ENCODE measurements at regions not wholly inside any gene's neighbourhood (a gene's known extent, or its start where the extent isn't known, plus 50 kb on each side); places are given as distances from the start of the nearest gene placed in this dataset.

- Mint-ChIP-seq H3K27me3 (ENCODE audit: low read depth) (peaks cover 22% of the 10 kb centered on the region), H3K36me3 (ENCODE audit: low read depth) (no peaks in the 10 kb centered on the region), H3K4me1 (ENCODE audit: low read depth) (no peaks in the 10 kb centered on the region), H3K27ac (no peak overlapping the region), H3K9me3 (no peaks in the 10 kb centered on the region), H3K4me3 (no peak overlapping the region)
- intact Hi-C loops (cut with micrococcal nuclease): no loop called here
- no peak for DNase-seq
- CTCF ChIA-PET: no interaction called here
Observed at GRCh38 chr6:17047889-17048288, 54.0 kb upstream of the STMND1 start.

GRCh38 chr6:17045581-17046322, 56.1 kb upstream of the STMND1 start:
- H3K36me3 Mint-ChIP-seq (ENCODE audit: low read depth): no peaks in the 10 kb centered on the region
- intact Hi-C loops (cut with micrococcal nuclease): no loop called here
- H3K4me3 Mint-ChIP-seq: no peak overlapping the region
- H3K9me3 Mint-ChIP-seq: peaks cover 1% of the 10 kb centered on the region
- H3K4me1 Mint-ChIP-seq (ENCODE audit: low read depth): no peaks in the 10 kb centered on the region
- CTCF ChIA-PET: interaction anchor here (0.6 kb wide), 1 partner anchor 193 kb away, joined by 5 read pairs; no protein-coding TSS in a partner anchor
- no peak for DNase-seq
- H3K27ac Mint-ChIP-seq: no peak overlapping the region
- peaks cover 26% of the 10 kb centered on the region for H3K27me3 Mint-ChIP-seq (ENCODE audit: low read depth)

- Mint-ChIP-seq H3K9me3 (peaks cover 1% of the 10 kb centered on the region), H3K27me3 (ENCODE audit: low read depth) (peaks cover 25% of the 10 kb centered on the region), H3K27ac (no peak overlapping the region), H3K4me3 (no peak overlapping the region), H3K4me1 (ENCODE audit: low read depth) (no peaks in the 10 kb centered on the region), H3K36me3 (ENCODE audit: low read depth) (no peaks in the 10 kb centered on the region)
- DNase-seq: no peak
- CTCF ChIA-PET: no interaction called here
- intact Hi-C loops (cut with micrococcal nuclease): no loop called here
Observed at GRCh38 chr6:17043148-17043522, 58.7 kb upstream of the STMND1 start.

GRCh38 chr6:17042422-17043147, 59.3 kb upstream of the STMND1 start:
- DNase-seq: no peak
- H3K27me3 Mint-ChIP-seq (ENCODE audit: low read depth): peaks cover 26% of the 10 kb centered on the region
- no peak overlapping the region for H3K4me3 Mint-ChIP-seq
- intact Hi-C loops (cut with micrococcal nuclease): no loop called here
- CTCF ChIA-PET: no interaction called here
- H3K4me1 Mint-ChIP-seq (ENCODE audit: low read depth): no peaks in the 10 kb centered on the region
- no peak overlapping the region for H3K27ac Mint-ChIP-seq
- peaks cover 1% of the 10 kb centered on the region for H3K9me3 Mint-ChIP-seq
- H3K36me3 Mint-ChIP-seq (ENCODE audit: low read depth): no peaks in the 10 kb centered on the region

- Mint-ChIP-seq H3K27ac (no peak overlapping the region), H3K27me3 (ENCODE audit: low read depth) (peaks cover 18% of the 10 kb centered on the region), H3K4me3 (no peak overlapping the region), H3K4me1 (ENCODE audit: low read depth) (no peaks in the 10 kb centered on the region), H3K9me3 (peaks cover 1% of the 10 kb centered on the region), H3K36me3 (ENCODE audit: low read depth) (no peaks in the 10 kb centered on the region)
- intact Hi-C loops (cut with micrococcal nuclease): no loop called here
- DNase-seq: no peak
- CTCF ChIA-PET: no interaction called here
Observed at GRCh38 chr6:17039266-17039665, 62.6 kb upstream of the STMND1 start.

- Mint-ChIP-seq H3K9me3 (peaks cover 1% of the 10 kb centered on the region), H3K27ac (no peak overlapping the region), H3K4me1 (ENCODE audit: low read depth) (no peaks in the 10 kb centered on the region), H3K36me3 (ENCODE audit: low read depth) (no peaks in the 10 kb centered on the region), H3K27me3 (ENCODE audit: low read depth) (peaks cover 14% of the 10 kb centered on the region), H3K4me3 (no peak overlapping the region)
- intact Hi-C loops (cut with micrococcal nuclease): no loop called here
- CTCF ChIA-PET: no interaction called here
- no peak for DNase-seq
Observed at GRCh38 chr6:17038316-17038715, 63.5 kb upstream of the STMND1 start.

GRCh38 chr6:17036065-17036393, 65.8 kb upstream of the STMND1 start:
- H3K27me3 Mint-ChIP-seq (ENCODE audit: low read depth): peaks cover 9% of the 10 kb centered on the region
- no peaks in the 10 kb centered on the region for H3K9me3 Mint-ChIP-seq
- no peaks in the 10 kb centered on the region for H3K36me3 Mint-ChIP-seq (ENCODE audit: low read depth)
- H3K27ac Mint-ChIP-seq: no peak overlapping the region
- CTCF ChIA-PET: no interaction called here
- H3K4me3 Mint-ChIP-seq: no peak overlapping the region
- H3K4me1 Mint-ChIP-seq (ENCODE audit: low read depth): no peaks in the 10 kb centered on the region
- DNase-seq: no peak
- intact Hi-C loops (cut with micrococcal nuclease): no loop called here

- Mint-ChIP-seq H3K36me3 (ENCODE audit: low read depth) (no peaks in the 10 kb centered on the region), H3K27me3 (ENCODE audit: low read depth) (peaks cover 9% of the 10 kb centered on the region), H3K4me1 (ENCODE audit: low read depth) (no peaks in the 10 kb centered on the region), H3K9me3 (no peaks in the 10 kb centered on the region), H3K4me3 (no peak overlapping the region), H3K27ac (no peak overlapping the region)
- intact Hi-C loops (cut with micrococcal nuclease): no loop called here
- DNase-seq: no peak
- CTCF ChIA-PET: no interaction called here
Observed at GRCh38 chr6:17035257-17036064, 66.4 kb upstream of the STMND1 start.

GRCh38 chr6:17033746-17034145, 68.1 kb upstream of the STMND1 start:
- intact Hi-C loops (cut with micrococcal nuclease): no loop called here
- CTCF ChIA-PET: no interaction called here
- DNase-seq: no peak
- Mint-ChIP-seq H3K4me3 (no peak overlapping the region), H3K36me3 (ENCODE audit: low read depth) (no peaks in the 10 kb centered on the region), H3K4me1 (ENCODE audit: low read depth) (no peaks in the 10 kb centered on the region), H3K9me3 (no peaks in the 10 kb centered on the region), H3K27me3 (ENCODE audit: low read depth) (peaks cover 9% of the 10 kb centered on the region), H3K27ac (no peak overlapping the region)

GRCh38 chr6:17032988-17033634, 68.7 kb upstream of the STMND1 start:
- Mint-ChIP-seq H3K27ac (no peak overlapping the region), H3K4me1 (ENCODE audit: low read depth) (no peaks in the 10 kb centered on the region), H3K36me3 (ENCODE audit: low read depth) (no peaks in the 10 kb centered on the region), H3K4me3 (no peak overlapping the region), H3K9me3 (no peaks in the 10 kb centered on the region), H3K27me3 (ENCODE audit: low read depth) (peaks cover 11% of the 10 kb centered on the region)
- no peak for DNase-seq
- CTCF ChIA-PET: no interaction called here
- intact Hi-C loops (cut with micrococcal nuclease): no loop called here

- H3K27ac Mint-ChIP-seq: no peak overlapping the region
- intact Hi-C loops (cut with micrococcal nuclease): no loop called here
- H3K4me3 Mint-ChIP-seq: no peak overlapping the region
- H3K9me3 Mint-ChIP-seq: no peaks in the 10 kb centered on the region
- no peak for DNase-seq
- CTCF ChIA-PET: no interaction called here
- H3K4me1 Mint-ChIP-seq (ENCODE audit: low read depth): no peaks in the 10 kb centered on the region
- H3K36me3 Mint-ChIP-seq (ENCODE audit: low read depth): no peaks in the 10 kb centered on the region
- H3K27me3 Mint-ChIP-seq (ENCODE audit: low read depth): peaks cover 10% of the 10 kb centered on the region
Observed at GRCh38 chr6:17032590-17032987, 69.3 kb upstream of the STMND1 start.

- H3K4me1 Mint-ChIP-seq (ENCODE audit: low read depth): no peaks in the 10 kb centered on the region
- H3K36me3 Mint-ChIP-seq (ENCODE audit: low read depth): no peaks in the 10 kb centered on the region
- peaks cover 9% of the 10 kb centered on the region for H3K27me3 Mint-ChIP-seq (ENCODE audit: low read depth)
- no peak overlapping the region for H3K27ac Mint-ChIP-seq
- no peaks in the 10 kb centered on the region for H3K9me3 Mint-ChIP-seq
- DNase-seq: no peak
- CTCF ChIA-PET: no interaction called here
- no peak overlapping the region for H3K4me3 Mint-ChIP-seq
- intact Hi-C loops (cut with micrococcal nuclease): no loop called here
Observed at GRCh38 chr6:17031961-17032360, 69.9 kb upstream of the STMND1 start.

All from activated naive CD4-positive, alpha-beta T cell treated with anti-CD3 and anti-CD28 coated beads for 36 hours (primary cell).